Large intestine (tissue), 3 donors: ENCODE measurements at regions not wholly inside any gene's neighbourhood (a gene's known extent, or its start where the extent isn't known, plus 50 kb on each side); places are given as distances from the start of the nearest gene placed in this dataset.
"Not testable (repeated sequence)": the region's sequence is repeated elsewhere in the genome, so short reads cannot be mapped to it uniquely, and the experiment has no call there.

Experiments
- DNase-seq, 2 donors: peaks; one replicate each; pipeline versions ENCODE4 v3.0.0 to v3.0.0-alpha.2; 2013
- H3K27ac ChIP-seq: one replicate; pipeline ENCODE4 v1.5.1; 2013; ENCODE audit warnings: low read length
- H3K27me3 ChIP-seq: 2 replicates; pipeline ENCODE4 v1.6.1; 2013; ENCODE audit warnings: low read length; ENCODE audit not compliant: control insufficient read depth, insufficient read depth
- H3K36me3 ChIP-seq: 2 replicates; pipeline ENCODE4 v1.6.1; 2013; ENCODE audit warnings: low read length; ENCODE audit not compliant: control insufficient read depth, insufficient read depth
- H3K4me1 ChIP-seq: one replicate; pipeline ENCODE4 v1.6.1; 2013; ENCODE audit warnings: low read length; ENCODE audit not compliant: control insufficient read depth, insufficient read depth
- H3K4me3 ChIP-seq: one replicate; pipeline ENCODE4 v1.5.1; 2013; ENCODE audit warnings: low read length
- H3K9me3 ChIP-seq: one replicate; pipeline ENCODE4 v1.6.1; 2013; ENCODE audit warnings: mild to moderate bottlenecking, low read depth, low read length, moderate library complexity; ENCODE audit not compliant: control insufficient read depth
- WGBS: methylation state at CpG from one replicate; pipeline ENCODE4 v1.1.5; 2013; ENCODE audit warnings: low lambda C conversion rate; ENCODE audit not compliant: insufficient coverage; 5-methylcytosine and 5-hydroxymethylcytosine counted together

- no CpG with 5 or more reads among the region's 5 CpGs for WGBS
- not testable (repeated sequence) for DNase-seq, H3K36me3 ChIP-seq
Observed at GRCh38 chr18:56420868-56421267, 217.5 kb downstream of the TXNL1 start.

GRCh38 chr18:56414357-56414756, 224.0 kb downstream of the TXNL1 start:
- Histone ChIP-seq H3K27me3 (no peaks in the 10 kb centered on the region), H3K9me3 (no peaks in the 10 kb centered on the region), H3K4me1 (no peaks in the 10 kb centered on the region), H3K36me3 (no peaks in the 10 kb centered on the region), H3K27ac (no peak overlapping the region), H3K4me3 (no peak overlapping the region)
- WGBS = no CpG with 5 or more reads among the region's 2 CpGs
- DNase-seq = no peak

More at GRCh38 chr18:56420868-56421267, 217.5 kb downstream of the TXNL1 start:
- not testable (repeated sequence) for H3K4me1 ChIP-seq, H3K27ac ChIP-seq, H3K4me3 ChIP-seq, H3K9me3 ChIP-seq, H3K27me3 ChIP-seq

GRCh38 chr18:56413862-56414261, 224.5 kb downstream of the TXNL1 start:
- no CpG with 5 or more reads among the region's 3 CpGs for WGBS
- Histone ChIP-seq H3K9me3 (no peaks in the 10 kb centered on the region), H3K4me3 (no peak overlapping the region), H3K4me1 (no peaks in the 10 kb centered on the region), H3K27me3 (no peaks in the 10 kb centered on the region), H3K36me3 (no peaks in the 10 kb centered on the region), H3K27ac (no peak overlapping the region)
- no peak for DNase-seq

GRCh38 chr18:56412951-56413350, 225.4 kb downstream of the TXNL1 start:
- Histone ChIP-seq H3K27me3 (no peaks in the 10 kb centered on the region), H3K9me3 (no peaks in the 10 kb centered on the region), H3K27ac (no peak overlapping the region), H3K4me1 (no peaks in the 10 kb centered on the region), H3K36me3 (no peaks in the 10 kb centered on the region), H3K4me3 (no peak overlapping the region)
- DNase-seq = no peak
- no CpG with 5 or more reads among the region's 1 CpG for WGBS

GRCh38 chr18:56409736-56410135, 228.7 kb downstream of the TXNL1 start:
- no peak for DNase-seq

GRCh38 chr18:56407646-56408180, 230.7 kb downstream of the TXNL1 start:
- no peak overlapping the region for H3K27ac ChIP-seq
- no peaks in the 10 kb centered on the region for H3K9me3 ChIP-seq
- no peaks in the 10 kb centered on the region for H3K27me3 ChIP-seq
- no peak overlapping the region for H3K4me3 ChIP-seq
- no peaks in the 10 kb centered on the region for H3K36me3 ChIP-seq
- no peaks in the 10 kb centered on the region for H3K4me1 ChIP-seq
- no peak for DNase-seq
- WGBS = no CpG with 5 or more reads among the region's 4 CpGs

More at GRCh38 chr18:56409736-56410135, 228.7 kb downstream of the TXNL1 start:
- no peak overlapping the region for H3K4me3 ChIP-seq
- H3K4me1 ChIP-seq = no peaks in the 10 kb centered on the region
- no peaks in the 10 kb centered on the region for H3K36me3 ChIP-seq
- H3K27ac ChIP-seq = no peak overlapping the region
- no peaks in the 10 kb centered on the region for H3K27me3 ChIP-seq
- H3K9me3 ChIP-seq = no peaks in the 10 kb centered on the region

GRCh38 chr18:56402872-56403516, 235.4 kb downstream of the TXNL1 start:
- 100% methylated on average over 1 of the region's 1 CpG for WGBS
- Histone ChIP-seq H3K36me3 (no peaks in the 10 kb centered on the region), H3K4me1 (no peaks in the 10 kb centered on the region), H3K27me3 (no peaks in the 10 kb centered on the region), H3K9me3 (no peaks in the 10 kb centered on the region), H3K4me3 (no peak overlapping the region), H3K27ac (no peak overlapping the region)
- DNase-seq = no peak

GRCh38 chr18:56393870-56394269, 244.5 kb downstream of the TXNL1 start:
- Histone ChIP-seq H3K27me3 (no peaks in the 10 kb centered on the region), H3K36me3 (no peaks in the 10 kb centered on the region), H3K4me3 (no peak overlapping the region), H3K27ac (no peak overlapping the region), H3K9me3 (no peaks in the 10 kb centered on the region), H3K4me1 (no peaks in the 10 kb centered on the region)
- no CpG with 5 or more reads among the region's 3 CpGs for WGBS
- DNase-seq = no peak

- DNase-seq = no peak
- no peaks in the 10 kb centered on the region for H3K4me1 ChIP-seq
- no peak overlapping the region for H3K4me3 ChIP-seq
- H3K27ac ChIP-seq = no peak overlapping the region
- no peaks in the 10 kb centered on the region for H3K36me3 ChIP-seq
- 14% methylated on average over 1 of the region's 3 CpGs for WGBS
- no peaks in the 10 kb centered on the region for H3K27me3 ChIP-seq
- H3K9me3 ChIP-seq = no peaks in the 10 kb centered on the region
Observed at GRCh38 chr18:56391931-56392590, 246.3 kb downstream of the TXNL1 start.

GRCh38 chr18:56390626-56391025, 247.8 kb downstream of the TXNL1 start:
- H3K27me3 ChIP-seq = no peaks in the 10 kb centered on the region
- H3K4me1 ChIP-seq = no peaks in the 10 kb centered on the region
- H3K4me3 ChIP-seq = no peak overlapping the region
- no peak for DNase-seq
- H3K9me3 ChIP-seq = no peaks in the 10 kb centered on the region
- 74% methylated on average over 3 of the region's 3 CpGs for WGBS
- H3K27ac ChIP-seq = no peak overlapping the region
- H3K36me3 ChIP-seq = no peaks in the 10 kb centered on the region

GRCh38 chr18:56389190-56389589, 249.2 kb downstream of the TXNL1 start:
- H3K4me3 ChIP-seq = no peak overlapping the region
- WGBS = 64% methylated on average over 3 of the region's 8 CpGs

More at GRCh38 chr18:56389190-56389589, 249.2 kb downstream of the TXNL1 start:
- DNase-seq = no peak
- H3K27ac ChIP-seq = no peak overlapping the region
- no peaks in the 10 kb centered on the region for H3K9me3 ChIP-seq
- no peaks in the 10 kb centered on the region for H3K36me3 ChIP-seq
- no peaks in the 10 kb centered on the region for H3K27me3 ChIP-seq
- no peaks in the 10 kb centered on the region for H3K4me1 ChIP-seq
